Stimulated activated CD4-positive, alpha-beta T cell treated with anti-CD3 and anti-CD28 coated beads, TNF-alpha, amount 100 ng/mL, for 24 hours (primary cell): ENCODE measurements at regions not wholly inside any gene's neighbourhood (a gene's known extent, or its start where the extent isn't known, plus 50 kb on each side); places are given as distances from the start of the nearest gene placed in this dataset.

Experiments
- DNase-seq, 3 experiments: peaks; one replicate each; pipeline ENCODE4 v3.0.0-alpha.2; 2020; ENCODE audit warnings: low read depth in 3 of 3

DNA sequence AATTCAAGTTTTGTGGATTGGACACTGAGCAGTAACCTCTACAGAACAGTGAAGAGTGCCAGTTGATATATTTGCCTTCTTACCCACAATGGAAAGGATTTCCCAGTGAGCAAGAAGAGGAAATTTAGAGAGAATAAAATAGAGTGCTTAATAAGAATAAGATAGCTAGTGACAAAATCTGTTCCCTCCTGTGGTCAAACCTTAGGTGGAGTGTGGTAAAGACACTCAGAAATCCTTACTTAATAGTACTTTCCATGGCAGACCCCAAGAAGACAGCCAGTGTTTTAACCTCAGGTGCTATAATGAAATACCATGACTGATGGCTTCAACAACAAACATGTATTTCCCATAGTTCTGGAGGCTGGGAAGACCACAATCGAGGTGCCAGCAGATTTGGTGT is 108.4 kb upstream of the TNFAIP3 start:
- no peak for DNase-seq

DNA sequence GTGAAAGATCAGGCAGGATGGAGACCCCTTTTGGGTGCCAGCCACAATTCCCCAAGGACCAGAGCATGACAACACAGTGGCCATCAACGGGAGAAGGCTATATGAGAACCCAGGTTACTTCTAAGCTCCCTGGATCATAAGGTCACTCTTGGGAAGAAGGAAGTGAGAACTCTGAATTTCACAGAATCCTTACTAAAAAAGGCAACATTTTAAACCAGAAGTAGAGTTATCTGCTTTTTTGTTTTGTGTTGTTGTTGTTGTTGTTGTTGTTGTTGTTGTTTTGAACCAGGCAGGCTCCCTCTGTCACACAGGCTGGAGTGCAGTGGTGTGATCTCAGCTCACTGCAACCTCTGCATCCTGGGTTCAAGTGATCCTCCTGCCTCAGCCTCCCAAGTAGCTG is 107.4 kb upstream of the TNFAIP3 start:
- no peak for DNase-seq

DNA sequence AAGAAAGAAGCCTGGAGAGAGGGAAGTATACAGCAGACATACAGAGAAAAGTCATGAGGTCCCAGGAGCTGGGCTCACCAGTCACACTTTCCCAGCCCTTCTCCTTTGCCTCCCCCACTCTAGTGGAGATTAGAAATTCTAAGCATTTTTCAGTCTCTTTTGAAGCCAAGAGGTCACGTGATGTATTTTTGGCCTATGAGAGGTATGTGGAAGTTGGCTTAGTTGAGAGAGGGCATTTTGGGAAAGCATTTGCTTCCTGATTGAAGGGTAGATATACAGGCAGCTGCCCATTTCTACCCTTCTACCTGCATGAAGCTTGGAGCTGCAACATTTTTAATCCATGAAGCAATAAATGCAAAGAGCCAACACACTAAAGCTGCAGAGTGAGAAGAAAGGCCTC is 106.0 kb upstream of the TNFAIP3 start:
- no peak for DNase-seq

DNA sequence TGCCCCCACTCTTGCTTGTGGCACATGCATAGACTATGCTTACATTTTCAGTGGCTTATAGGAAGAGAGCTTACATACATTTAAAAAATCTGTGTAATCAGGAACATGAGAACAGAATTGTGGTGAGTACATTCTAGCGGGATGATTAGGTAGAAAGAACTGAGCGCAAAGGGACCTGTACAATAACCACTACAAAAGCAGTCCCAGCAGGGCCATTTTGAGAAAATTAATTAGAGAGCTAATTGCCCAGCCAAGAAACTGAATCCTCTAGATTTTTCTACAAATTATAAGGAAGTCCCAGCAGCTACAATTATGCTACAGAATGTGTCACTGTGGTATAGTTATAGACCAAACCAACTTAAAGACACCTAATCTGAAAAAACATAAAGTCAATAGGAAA is 105.6 kb upstream of the TNFAIP3 start:
- DNase-seq, result no peak

DNA sequence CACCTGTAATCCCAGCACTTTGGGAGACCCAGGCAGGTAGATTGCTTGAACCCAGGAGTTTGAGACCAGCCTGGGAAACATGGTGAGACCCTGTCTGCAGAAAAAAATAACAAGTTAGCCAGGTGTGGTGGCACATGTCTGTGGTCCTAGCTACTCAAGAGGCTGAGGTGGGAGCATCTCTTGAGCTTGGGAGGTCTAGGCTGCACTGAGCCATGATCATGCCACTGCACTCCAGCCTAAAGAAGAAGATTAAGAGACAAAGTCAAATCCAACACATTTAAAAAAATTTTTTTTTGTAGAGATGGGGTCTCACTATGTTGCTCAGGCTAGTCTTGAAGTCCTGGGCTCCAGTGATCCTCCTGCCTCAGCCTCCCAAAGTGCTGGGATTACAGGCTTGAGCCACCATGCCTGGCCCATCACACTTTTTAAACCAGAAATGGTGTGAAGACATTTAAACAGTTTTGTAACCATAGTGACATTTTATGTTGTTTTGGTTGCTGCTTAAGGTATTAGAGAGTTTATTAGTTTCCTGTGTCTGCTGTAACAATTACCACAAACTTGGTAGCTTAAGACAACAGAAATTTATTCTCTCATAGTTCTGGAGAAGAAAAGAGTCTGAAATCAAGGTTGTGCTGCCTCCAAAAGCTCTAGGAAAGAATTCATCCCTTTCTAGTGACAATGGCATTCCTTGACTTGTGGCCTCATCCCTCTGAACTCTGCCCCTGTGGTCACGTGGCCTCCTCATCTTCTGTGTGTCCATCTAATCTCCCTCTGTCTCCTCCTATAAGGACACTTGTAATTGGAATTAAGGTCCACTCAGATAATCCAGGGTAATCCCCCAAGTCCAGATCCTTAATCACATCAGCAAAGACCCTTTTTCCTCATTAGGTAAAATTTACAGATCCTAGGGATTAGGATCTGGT is 104.6 kb upstream of the TNFAIP3 start:
- no peak for DNase-seq

DNA sequence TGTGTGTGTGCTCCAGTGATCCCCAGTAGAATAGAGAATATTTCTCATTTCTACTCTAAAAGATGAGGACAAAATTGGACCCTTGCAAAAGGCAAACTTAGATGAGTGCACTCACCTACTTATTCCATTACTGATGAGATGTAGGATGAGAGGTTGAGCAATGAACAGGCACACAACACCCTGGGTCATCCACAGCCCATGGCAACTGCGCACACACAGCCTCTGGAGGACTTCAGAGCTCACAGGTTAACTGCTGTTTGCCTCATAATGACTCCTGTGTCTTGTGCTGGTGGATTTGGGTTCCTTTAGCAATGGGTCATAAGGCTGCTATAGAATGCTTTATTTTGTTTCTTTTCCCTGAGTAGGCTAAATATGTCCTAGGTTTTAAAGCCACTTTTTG is 103.6 kb upstream of the TNFAIP3 start:
- no peak for DNase-seq

DNA sequence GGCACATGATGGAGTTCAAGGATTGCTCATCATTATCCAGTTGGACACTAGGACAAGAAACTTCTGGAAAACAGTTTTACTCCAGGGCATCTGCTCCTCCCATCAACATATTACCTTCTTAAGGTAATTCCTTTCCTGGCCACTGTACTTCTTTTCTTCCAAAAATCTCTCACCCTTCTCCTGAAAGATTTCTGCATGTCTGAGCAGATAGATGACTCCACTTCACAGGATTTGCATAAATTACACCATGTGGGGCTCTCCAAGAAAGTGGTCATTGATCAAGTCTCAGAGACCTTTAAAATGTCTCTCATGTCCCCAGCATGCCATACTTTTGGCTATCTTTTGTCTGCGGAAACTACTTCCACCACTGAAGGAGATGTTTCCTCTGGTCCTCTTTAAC is 103.2 kb upstream of the TNFAIP3 start:
- DNase-seq, result no peak

DNA sequence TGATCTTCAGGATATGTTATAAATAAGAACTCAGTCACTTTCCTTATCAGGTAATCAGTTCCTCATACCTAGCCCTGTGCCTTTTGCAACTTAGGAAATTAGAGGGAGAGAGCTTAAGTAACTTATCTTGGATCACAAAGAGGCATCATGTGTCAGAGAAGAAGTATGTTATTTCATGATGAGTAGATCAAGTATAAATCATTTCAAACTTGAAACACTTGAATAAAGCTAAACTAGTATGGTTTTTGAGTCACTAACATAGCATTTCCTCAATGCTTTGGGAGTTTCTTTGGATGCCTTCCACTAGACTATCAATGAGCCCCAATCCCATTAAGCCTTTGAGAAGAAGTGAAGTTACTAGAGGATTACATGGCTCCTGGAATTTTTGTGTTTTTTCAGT is 102.6 kb upstream of the TNFAIP3 start:
- DNase-seq, result no peak

DNA sequence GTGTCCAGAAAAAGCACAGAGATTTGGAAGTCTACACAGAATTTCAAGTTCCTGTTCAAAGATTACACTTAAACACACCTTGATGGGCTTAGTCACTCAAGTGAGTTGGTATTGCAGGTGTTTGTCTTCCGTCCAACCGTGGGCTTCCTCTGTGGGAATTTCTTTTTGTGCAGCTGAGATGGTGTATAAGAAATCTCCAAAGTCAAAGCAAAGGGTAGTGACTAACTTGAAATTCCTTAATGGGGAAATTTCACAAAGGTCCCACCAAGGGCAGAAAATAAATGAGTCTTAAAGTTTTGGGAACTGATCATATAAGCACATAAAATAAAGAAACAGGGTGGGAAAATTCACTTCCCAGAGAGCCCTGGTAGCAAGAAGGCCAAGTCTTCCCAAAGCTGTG is 102.0 kb upstream of the TNFAIP3 start:
- no peak for DNase-seq

DNA sequence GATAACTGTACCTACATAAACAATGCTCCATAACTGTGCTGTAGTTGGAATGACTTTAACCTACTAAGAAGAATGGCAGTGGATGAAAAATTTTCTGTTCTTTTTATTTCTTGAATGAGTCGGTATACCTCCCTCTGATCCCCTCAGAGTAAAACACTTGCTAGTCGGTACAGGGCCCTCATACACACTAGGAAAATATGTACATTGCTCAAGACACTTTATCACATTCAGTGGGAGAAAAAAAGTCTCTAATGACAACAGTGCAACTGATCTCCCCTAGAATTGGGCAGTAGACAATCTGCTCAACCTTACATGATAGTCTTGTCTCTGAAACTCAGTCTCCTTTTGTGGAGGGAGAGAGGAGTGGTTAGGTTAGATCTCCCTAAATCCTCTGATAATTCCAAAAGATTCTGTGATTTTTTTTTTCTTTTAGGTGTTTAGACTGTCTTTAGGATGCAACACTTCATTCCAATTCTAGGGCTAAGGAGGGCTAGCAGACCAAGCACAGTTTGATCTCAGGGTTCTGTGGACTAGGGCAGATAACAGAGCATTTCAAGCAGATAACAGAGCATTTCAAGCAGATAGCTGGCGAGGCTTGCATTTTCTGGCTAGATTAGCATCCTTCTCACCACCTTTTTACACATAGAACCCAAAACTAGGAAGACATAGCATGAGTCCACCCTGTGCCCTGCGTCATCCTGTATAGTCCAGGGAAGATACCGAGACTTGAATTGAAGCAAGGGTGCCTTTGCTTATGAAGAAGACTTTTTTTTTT is 100.3 kb upstream of the TNFAIP3 start:
- DNase-seq, result no peak

DNA sequence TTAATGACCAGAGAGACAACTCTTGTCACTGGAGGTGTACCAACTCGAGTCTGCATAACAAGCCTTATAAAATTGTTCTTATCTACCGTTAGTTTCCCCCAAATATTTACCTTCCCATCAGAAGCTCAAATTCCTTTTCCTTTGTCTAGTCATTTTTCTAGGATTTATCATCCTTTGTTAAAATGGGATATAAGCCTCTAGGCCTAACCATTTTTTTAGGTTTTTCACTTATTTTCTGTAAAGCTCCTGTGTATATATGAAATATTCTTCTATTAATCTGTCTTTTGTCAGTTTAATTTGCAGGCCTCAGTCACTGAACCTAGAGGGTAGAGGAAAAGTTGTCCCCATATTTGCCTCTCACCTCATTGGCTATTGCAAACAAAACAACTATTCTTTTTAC is 99.6 kb upstream of the TNFAIP3 start:
- DNase-seq, result no peak

DNA sequence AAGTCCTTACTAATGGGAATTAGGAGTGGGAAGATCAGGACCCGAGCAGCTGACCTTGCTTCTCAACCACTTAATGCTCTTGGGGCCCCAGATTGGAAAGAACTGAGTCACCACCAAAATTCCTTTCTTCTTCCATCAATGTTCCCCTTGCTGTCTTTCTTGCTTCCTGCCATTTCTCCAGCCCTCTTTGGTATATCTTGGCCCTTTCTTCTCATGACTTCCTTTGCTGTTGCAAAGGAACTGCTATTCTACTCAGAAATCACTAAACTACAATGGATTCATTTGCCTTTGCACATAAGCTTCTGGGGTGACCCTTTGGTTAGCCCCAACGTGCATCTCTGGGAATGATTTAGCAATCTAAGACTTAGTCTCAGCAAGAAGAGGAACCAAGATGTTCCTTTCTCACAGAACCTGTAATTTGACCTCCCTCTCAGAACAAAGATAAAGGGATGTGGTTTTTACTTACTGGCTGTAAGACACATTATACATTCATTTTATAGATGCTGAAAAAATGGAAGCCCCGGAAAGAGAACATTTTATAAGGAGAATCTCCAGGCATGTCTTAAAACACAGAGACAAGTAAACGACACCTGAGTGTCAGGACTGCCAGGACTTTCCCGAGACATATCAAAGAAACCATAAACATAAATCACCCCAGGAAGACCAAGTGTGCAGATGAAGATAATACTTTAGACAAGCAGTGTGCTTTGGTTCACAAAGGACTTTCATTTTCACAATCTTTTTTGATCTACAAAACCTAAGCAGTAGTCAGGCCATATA is 99.0 kb upstream of the TNFAIP3 start:
- DNase-seq, result no peak

DNA sequence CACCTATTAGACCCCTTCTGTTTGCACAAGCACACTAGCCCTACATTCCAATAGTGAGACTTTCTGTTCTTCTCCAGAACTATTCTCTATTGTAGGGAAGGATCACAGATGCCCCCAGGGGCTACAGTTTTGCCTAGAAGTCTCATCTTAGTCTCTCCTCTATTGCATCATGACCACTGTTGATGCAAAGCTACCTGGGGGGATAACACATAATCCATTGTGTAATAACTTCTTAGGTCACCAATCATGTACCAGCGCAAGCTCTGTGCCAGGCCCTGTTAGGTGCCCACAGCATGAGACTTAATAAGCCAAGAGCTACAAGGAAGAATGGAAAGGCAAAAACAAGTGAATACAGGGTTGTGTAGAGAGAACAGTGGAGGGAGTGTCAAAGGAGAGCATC is 98.1 kb upstream of the TNFAIP3 start:
- no peak for DNase-seq

DNA sequence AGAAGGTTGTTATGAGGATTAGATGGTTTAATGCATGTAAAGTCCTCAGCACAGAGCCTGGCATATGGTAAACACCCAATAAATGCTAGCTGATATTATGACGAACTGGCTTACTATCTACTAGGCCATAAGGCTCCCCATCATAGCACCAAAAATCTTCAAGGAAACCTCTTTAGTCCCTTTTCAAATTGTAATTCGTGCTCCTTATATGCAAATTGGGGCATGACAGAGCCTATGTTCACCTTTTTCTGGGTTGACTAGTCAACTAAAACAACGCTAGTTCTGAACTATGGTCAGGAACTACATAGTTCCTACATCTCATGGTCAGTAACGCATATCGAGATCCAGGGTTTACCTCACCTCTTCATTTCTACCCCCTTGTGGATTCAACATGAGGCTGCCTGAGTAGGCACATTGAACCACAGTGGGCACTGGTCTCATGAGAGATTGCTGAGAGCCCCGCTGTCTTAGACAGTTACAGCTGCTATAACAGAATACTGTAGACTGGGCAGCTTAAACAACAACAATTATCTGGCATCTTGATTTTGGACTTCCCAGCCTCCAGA is 97.2 kb upstream of the TNFAIP3 start:
- no peak for DNase-seq

DNA sequence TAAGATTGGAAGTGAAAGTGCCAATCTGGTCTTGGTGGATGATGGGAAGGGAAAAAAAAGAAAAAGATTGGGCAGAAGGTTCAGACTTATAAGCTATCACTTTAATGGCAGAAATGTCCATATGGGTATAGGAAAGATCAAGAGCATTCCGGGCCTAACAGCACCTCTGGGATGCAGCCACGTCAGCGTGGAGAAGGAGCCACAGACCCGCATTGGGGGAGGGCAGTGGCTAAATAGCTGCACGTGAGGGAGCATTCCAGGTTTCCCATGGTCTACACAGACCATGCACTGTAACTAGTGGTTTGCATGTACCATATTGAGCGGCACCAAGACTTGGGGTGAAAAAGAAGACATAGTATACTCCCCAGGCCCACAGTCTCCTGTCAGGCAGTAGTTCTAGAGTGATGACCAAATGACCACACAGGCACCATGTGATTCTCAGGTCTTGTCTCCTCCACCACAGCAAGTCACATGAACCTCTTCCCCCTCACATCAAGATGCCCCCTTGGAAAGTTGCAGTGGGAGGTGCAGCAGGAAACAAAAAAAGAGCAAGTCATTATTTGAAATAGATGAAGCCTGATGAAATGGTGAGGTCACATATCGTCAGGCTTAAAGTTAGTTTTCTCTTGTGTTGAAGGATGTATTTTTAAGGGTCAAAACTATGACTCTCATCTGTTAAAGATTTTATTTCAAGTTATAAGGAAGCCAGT is 94.4 kb upstream of the TNFAIP3 start:
- DNase-seq, result no peak

DNA sequence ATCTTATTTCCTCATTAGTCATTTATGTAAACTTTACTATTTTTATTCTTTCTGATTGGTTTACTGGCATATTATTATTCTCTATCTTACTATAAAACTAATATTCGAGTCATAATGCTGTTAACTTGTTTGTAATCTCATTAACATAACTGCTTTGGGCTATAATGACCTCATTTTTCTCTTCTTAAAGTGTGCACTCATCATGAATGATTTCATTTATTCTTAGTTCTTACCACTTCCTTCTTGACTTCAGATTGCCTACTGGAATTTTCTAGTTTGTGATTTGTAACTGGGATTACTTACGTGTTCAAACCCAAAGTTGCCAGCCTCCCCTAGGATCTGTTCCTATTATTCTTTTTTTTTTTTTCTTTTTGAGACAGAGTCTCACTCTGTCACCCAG is 91.8 kb upstream of the TNFAIP3 start:
- no peak for DNase-seq

DNA sequence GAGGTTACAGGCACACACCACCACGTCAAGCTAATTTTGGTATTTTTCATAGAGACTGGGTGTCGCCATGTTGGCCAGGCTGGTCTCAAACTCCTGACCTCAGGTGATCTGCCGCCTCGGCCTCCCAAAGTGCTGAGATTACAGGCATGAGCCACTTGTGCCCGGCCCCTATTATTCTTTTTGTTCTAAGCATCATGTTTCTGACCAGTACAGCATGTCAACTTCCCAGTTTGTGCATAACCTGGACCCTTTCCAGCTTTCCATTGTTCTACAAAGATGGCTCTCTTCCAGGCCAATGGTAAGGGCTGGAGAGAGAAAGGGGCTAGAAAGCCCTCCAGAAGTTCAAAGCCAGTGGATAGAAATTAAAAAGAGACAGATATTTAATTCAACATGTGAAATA is 91.3 kb upstream of the TNFAIP3 start:
- no peak for DNase-seq

DNA sequence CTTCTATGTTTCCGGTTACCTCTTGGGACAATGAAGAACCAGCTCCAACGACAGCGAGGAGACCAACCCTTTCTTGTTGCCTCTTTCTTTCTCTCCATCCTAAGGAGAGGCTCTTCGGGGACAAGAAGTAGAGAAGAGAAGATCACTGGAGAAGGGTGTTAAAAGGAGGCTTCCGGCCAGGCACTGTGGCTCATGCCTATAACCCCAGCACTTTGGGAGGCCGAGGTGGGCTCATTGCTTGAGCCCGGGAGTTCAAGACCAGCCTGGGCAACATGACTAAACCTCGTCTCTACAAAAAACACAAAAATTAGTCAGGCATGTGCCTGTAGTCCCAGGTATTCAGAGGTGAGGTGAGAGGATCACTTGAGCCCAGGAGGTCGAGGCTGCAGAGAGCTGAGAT is 90.8 kb upstream of the TNFAIP3 start:
- DNase-seq, result no peak

DNA sequence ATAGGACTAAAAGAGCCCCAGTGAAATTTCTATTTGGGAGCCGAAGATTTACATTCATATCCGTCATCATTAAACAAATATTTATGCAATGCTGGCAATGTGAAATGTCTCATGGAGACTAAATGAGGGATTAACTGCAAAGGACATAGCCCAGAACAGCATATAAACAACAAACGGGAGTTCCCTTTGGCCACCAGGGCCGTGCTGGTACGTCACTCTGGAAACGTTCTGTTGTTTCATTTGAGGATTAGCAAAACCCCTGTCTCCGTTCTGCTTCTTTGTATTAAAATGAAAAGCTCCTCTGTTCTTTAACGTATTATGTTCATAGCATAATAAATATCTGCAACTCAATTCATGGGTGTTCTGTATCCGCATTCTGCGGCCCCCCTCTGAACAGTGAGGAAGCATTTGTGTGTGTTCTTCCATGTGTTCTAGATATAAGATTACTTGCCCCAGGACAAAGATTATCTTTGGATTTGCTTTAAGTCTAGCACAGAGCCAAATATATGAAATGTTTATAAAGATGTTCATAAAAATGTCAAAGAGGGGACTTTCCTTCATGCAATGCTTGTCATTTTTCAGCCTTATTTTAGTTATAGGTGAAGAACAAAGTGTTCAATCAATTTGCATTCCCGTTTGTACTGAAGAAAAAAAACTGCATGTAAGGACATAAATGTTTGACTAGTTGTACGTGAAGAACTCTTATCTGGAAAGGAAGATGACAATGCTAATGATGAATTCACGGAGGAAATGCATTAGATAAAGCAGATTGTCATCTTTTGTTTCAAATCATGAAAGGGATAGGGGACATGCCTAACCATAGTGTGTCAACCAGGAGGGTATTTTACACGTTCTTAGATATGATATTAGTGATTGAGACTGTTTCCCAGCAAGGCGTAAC is 90.0 kb upstream of the TNFAIP3 start:
- DNase-seq, result no peak

DNA sequence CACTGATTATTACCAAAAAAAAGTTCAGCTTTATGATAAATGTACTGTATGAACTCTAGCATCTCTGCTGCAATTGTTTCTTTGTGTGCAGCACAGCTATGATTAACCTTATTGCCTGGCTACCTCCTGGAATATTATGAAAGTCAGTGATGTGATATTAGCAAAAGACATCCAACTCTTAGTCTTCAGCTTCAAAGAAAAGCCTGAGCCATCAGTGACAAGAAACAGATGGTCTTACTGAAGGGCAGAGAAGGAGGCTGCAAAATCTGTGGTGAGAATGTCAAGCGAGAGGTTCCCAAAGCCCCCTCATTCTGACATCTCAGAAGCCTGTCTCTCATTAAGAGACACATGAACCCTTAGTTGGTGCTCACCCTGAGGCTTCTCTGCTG is 89.4 kb upstream of the TNFAIP3 start:
- no peak for DNase-seq
